Superior temporal gyrus (tissue), 1 donor: ENCODE measurements at regions not wholly inside any gene's neighbourhood (a gene's known extent, or its start where the extent isn't known, plus 50 kb on each side); places are given as distances from the start of the nearest gene placed in this dataset.

Experiments used
- DNase-seq: peaks from one replicate; pipeline ENCODE4 v3.0.0-alpha.2; 2016; ENCODE audit errors: extremely low spot score

DNA sequence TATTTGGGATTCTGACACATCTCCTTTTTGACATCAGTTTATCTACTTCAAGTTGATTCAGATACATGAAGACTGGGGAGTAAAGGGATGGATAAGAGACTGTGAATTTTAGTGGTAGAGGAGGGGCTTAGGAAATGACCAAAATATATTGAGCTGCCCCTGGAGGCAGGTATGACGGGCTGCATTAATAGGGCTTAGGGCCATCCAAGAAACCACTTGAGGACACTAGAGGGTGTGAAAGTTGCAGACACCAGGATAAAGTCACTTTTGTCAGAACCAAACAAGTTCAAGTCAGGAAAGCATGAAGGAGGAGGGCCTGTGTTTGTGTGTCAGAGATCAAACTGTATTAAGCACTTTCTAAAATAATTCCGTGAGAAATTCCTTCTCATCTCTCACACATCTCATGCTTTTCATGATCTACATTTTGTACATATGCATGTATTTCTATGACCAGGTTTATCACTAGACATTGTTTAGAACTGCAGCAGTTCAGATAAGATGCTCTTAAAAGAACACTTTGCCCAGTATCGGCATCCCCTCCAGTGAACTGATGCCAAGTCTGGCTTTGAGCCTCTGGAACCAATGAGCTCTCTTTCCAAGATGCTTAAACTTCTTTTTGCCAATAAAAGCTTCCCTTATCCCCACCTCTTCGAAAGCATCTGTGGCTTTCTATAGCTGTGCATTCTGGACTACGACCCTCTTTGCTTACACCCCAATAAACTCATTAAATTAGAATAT lies 136.9 kb downstream of the SLC38A1 start:
- no peak for DNase-seq

DNA sequence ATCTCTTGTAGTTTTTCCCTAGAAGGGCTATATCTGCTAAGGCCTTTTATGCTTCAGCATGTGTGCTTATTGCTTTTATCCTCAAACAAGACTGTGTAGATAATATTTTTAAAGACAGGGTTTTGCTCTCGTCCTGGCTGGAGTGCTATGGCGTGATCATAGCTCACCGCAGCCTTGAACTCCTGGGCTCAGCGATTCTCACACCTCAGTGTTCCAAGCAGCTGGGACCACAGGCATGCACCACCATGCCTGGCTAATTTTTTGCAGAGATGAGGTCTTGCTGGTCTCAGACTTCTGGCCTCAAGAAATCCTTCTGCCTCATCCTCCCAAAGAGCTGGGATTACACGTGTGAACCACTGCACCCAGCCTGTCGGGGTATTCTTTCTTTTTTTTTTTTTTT lies 137.3 kb upstream of the SCAF11 start:
- DNase-seq, result no peak

DNA sequence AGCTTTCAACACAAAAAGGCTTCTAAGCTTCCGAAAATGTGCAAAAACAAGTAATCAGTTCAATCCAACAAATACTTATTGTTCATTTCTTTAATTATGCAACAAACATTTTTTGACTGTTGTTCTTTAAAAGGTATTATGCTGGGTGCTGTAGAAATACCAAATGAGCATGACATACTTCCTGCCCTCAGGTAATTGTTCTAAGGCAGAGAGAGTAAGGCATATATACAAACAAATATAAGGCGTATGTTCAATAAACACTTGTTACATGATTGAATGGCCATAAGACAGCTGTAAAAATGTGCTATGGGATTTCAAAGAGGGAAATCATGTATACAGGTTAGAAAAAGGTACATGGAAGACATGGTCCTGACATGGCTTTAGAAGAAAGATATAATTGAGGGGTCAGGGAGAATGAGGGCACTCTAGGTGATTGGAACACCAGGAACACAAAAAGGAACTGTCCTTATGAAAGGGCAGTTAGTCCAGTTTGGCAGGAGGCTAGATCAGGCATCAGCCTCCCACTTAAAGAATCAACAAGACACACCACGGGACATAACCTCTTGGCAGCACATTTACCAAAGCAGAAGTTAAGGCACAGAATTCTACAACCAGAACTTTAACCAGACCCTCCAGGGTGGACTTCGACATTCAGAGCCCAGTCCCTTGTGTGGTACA lies 135.8 kb upstream of the SCAF11 start:
- DNase-seq, result peak; percentile 43

DNA sequence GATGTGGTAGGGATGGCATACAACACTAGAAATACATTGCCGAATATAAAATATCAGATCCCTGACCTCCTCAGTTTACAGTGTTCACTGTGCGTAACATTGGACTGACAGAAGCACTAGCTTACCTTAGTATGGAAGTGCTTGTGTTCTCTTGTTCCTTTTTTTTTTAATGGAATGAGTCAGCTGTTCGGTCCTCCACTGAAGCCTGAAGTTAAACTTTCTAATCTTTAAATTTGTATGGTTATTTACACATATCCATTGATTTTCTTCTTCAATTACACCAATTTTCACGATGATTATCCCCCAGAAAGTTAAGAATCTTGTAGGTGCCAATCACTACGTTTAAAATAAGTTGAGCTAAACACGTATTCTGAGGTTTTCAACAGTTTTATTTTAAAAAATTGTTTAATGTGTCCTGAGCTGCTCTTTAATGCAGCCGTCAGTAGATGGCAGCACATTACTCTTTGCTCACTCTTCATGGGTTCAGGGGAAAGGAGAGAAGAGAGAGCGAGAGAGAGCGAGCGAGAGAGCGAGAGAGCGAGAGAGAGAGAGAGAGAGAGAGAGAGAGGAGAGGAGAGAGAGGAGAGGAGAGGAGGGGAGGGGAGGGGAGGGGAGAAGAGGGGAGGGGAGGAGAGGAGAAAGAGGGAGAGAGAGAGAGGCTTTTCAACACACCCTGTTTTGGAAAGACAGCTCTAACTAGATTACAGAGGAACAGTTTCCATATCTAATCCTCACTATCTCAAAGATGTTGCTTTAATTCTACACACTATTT lies 134.7 kb upstream of the SCAF11 start:
- DNase-seq, result peak; percentile 86

- DNase-seq, result no peak
These were observed 133.9 kb upstream of the SCAF11 start for GRCh38 chr12:46124132-46124847.

DNA sequence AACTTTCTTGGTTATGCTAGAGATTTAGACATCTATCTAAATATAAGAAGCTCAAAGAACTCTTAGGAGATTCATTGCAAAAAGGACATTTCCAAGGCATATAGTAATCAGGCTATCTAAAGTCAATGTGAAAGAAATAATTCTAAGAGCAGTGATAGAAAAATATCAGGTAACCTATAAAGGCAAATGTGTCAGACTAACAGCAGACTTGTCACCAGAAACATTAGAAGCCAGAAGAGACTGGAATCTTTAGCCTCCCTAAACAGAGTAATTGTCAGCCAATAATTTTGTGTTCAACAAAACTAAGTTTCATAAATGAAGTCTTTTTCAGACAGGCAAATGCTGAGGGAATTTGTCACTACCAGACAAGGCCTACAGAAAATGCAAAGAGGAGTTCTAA lies 122.0 kb upstream of the SCAF11 start:
- no peak for DNase-seq

DNA sequence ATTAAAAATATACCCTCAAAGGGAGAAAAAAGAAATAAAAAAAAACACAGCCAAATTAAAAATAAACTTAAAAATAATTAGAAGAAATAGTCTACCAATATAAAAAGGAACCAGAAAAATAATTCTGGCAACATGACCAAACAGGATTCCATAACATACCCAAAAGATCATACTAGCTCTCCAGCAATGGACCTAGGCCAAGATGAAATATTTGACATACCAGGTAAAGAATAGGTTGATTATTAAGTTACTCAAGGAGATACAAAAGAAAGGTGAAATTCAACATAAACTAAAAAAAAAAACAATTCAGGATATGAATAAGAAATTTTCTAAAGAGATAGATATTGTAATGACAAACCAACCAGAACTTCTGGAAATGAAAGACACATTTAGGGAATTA lies 121.3 kb upstream of the SCAF11 start:
- DNase-seq, result no peak

DNA sequence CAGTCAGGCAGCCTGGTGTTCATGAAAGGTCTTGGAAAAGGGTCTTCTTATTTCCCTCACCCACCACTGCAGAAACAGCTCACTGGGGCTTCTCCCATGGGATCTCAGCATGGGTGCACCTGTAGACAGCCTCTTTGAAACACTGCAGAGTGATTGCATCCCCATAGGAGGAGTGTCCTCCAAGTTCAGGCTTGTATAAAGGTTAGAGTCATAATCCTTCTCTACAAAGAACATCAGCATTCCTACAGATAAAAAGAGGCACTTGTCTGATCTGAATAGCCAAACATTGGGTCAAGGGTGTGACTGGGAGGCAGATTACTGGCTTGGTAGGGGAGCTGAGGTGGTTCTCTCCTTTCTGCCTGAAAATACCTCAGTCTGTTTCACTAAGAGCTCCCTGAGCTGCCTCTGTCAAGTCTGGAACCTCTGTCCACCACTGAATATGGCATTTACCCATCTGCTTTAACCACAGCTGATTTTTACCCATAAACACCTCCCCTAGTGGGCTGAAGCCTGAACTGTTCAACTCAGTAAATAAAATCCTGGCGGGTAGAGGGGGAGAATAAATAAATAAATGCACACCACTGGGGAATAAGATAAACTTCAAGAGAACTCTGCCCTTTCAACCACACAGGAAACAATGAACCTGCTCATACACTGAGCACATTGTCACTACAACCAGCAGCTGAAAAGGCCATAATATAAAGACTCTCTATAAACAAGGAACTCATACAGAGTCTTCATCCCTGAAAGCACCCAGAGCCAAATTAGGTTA lies 120.7 kb upstream of the SCAF11 start:
- DNase-seq, result no peak

GRCh38 chr12:46110223-46110611 lies 119.8 kb upstream of the SCAF11 start:
- no peak for DNase-seq

- no peak for DNase-seq
These were observed 119.2 kb upstream of the SCAF11 start for GRCh38 chr12:46109343-46110222.

DNA sequence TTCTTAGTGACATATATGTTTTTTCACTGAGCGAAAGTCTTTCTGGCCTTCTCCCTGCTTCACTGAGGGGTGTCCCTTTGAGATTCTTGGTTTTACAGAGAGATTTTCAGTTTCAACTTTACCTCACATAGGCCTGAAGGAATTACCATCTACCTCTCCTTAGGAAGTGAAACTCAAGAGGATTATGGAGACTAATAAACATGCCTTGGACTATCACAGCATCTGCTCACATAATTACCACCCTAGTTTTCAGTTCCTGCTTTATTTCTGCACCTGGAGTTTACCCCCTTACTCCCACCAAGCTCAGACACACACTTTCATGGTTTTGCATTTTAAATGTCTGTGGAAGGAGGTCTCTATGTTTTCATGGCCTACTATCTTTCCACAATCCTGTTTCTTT lies 118.3 kb upstream of the SCAF11 start:
- no peak for DNase-seq

DNA sequence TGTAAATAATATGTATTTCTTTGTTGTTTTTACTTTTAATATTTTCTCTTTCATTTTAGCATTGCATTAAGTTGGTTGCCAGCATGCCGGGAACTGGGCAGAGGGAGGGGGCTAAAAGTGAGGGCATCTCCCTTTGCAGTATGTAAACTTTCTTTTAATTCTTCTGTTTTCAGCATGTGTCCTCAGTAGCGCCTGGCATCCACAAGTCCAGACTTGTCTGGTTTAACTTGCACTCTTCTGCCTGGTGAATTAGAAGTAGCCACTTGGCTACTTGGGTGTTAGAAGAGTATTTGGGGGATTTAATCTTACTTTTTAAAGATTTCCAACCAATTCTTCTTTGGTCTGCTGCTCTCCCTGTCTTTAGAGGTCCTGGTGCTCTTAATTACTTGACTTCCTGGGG lies 117.2 kb upstream of the SCAF11 start:
- no peak for DNase-seq

- DNase-seq, result no peak
These were observed 115.4 kb upstream of the SCAF11 start for GRCh38 chr12:46105735-46106134.

- peak; percentile 34 for DNase-seq
These were observed 113.4 kb upstream of the SCAF11 start for GRCh38 chr12:46103559-46104383.

- DNase-seq, result no peak
These were observed 111.1 kb upstream of the SCAF11 start for GRCh38 chr12:46101485-46101869.

- DNase-seq, result no peak
These were observed 110.4 kb upstream of the SCAF11 start for GRCh38 chr12:46100551-46101484.

- no peak for DNase-seq
These were observed 99.2 kb upstream of the SCAF11 start for GRCh38 chr12:46089414-46090162.
